Smooth muscle cell (in vitro differentiated cells): ENCODE measurements at regions not wholly inside any gene's neighbourhood (a gene's known extent, or its start where the extent isn't known, plus 50 kb on each side); places are given as distances from the start of the nearest gene placed in this dataset.

Experiments used
- DNase-seq: peaks from one replicate; lab custom pipeline; 2025; ENCODE audit not compliant: unreplicated experiment; lab: John Stamatoyannopoulos, UW
- H2AFZ ChIP-seq: fragments of 200-600 bp; sonication (generic); 2 replicates; pipeline ENCODE4 v1.6.0; 2016; ENCODE audit warnings: antibody characterized with exemption, low read depth, mild to moderate bottlenecking
- H3F3A ChIP-seq: fragments of 200-600 bp; sonication (generic); 2 replicates; pipeline ENCODE4 v1.6.0; 2017; ENCODE audit warnings: antibody characterized with exemption, low read depth
- H3K27ac ChIP-seq: fragments of 200-600 bp; sonication (generic); 2 replicates; pipeline ENCODE4 v1.5.1; 2016; ENCODE audit warnings: low read depth, mild to moderate bottlenecking
- H3K27me3 ChIP-seq: fragments of 200-600 bp; sonication (generic); 2 replicates; pipeline ENCODE4 v1.6.1; 2016; ENCODE audit warnings: low read depth, mild to moderate bottlenecking
- H3K36me3 ChIP-seq: fragments of 200-600 bp; sonication (generic); 2 replicates; pipeline ENCODE4 v1.5.1; 2016; ENCODE audit warnings: low read depth
- H3K4me1 ChIP-seq: fragments of 200-600 bp; sonication (generic); 2 replicates; pipeline ENCODE4 v1.5.1; 2016; ENCODE audit warnings: low read depth
- H3K4me2 ChIP-seq: fragments of 200-600 bp; sonication (generic); 2 replicates; pipeline ENCODE4 v1.6.0; 2016; ENCODE audit warnings: mild to moderate bottlenecking
- H3K4me3 ChIP-seq: fragments of 200-600 bp; sonication (generic); 2 replicates; pipeline ENCODE4 v1.5.1; 2016; ENCODE audit warnings: mild to moderate bottlenecking
- H3K79me2 ChIP-seq: fragments of 200-600 bp; sonication (generic); 2 replicates; pipeline ENCODE4 v1.6.0; 2016; ENCODE audit warnings: low read depth, mild to moderate bottlenecking
- H3K9ac ChIP-seq: fragments of 200-600 bp; sonication (generic); 2 replicates; pipeline ENCODE4 v1.6.0; 2016; ENCODE audit warnings: low read depth
- H3K9me3 ChIP-seq: fragments of 200-600 bp; sonication (generic); replicated peaks from 2 replicates; pipeline ENCODE4 v1.5.1; 2016; ENCODE audit warnings: low read depth
- H4K20me1 ChIP-seq: fragments of 200-600 bp; sonication (generic); 2 replicates; pipeline ENCODE4 v1.6.0; 2016; ENCODE audit warnings: low read depth
- WGBS: methylation state at CpG from one replicate; pipeline ENCODE4 v1.1.7; 2016; ENCODE audit warnings: low lambda C conversion rate; 5-methylcytosine and 5-hydroxymethylcytosine counted together
- TF ChIP-seq, protein P1 (sequence below): fragments of 200-600 bp; sonication (generic); IDR thresholded peaks from 2 replicates; pipeline ENCODE4 v1.5.1; 2017; ENCODE audit warnings: borderline replicate concordance, mild to moderate bottlenecking, antibody characterized with exemption; ENCODE audit not compliant: insufficient read depth, poor library complexity, severe bottlenecking

DNA sequence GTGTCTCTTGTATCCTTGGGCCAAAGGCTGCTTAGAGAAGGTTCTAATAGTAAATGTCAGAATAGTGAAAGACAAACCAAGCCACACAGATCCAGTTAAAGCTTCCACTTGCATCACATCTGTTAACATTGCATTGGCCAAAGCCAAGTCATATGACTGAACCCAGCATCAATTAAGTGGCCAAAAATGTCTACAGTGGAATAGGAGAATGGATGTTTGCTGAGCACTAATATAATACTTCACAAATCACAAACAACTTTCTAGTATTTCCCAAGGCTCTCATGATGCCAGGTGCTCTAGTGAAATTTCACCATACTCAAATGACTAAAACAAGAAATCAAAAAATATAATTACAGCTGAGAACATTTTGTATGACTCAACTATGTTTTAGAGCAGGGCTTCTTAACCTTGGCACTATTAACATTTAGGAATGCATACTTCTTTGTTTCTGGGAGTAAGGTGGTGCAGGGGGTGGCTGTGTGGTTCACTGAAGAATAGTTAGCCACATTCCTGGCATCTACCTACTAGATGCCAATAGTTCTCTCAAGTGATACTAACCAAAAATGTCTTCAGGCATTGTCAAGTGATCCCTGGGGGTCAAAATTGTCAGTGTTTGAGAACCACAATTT lies 148.0 kb upstream of the SPTLC3 start:
- no peak for DNase-seq
- H3K27me3 ChIP-seq, result no peaks in the 10 kb centered on the region
- H2AFZ ChIP-seq, result no peak overlapping the region
- no peak overlapping the region for H3K27ac ChIP-seq
- no peak overlapping the region for H3K4me3 ChIP-seq
- H4K20me1 ChIP-seq, result no peaks in the 10 kb centered on the region
- no peaks in the 10 kb centered on the region for H3K4me1 ChIP-seq
- H3F3A ChIP-seq, result no peaks in the 10 kb centered on the region
- H3K9ac ChIP-seq, result no peak overlapping the region
- no peaks in the 10 kb centered on the region for H3K79me2 ChIP-seq
- H3K9me3 ChIP-seq, result no peaks in the 10 kb centered on the region
- TF ChIP-seq, protein P1, sequence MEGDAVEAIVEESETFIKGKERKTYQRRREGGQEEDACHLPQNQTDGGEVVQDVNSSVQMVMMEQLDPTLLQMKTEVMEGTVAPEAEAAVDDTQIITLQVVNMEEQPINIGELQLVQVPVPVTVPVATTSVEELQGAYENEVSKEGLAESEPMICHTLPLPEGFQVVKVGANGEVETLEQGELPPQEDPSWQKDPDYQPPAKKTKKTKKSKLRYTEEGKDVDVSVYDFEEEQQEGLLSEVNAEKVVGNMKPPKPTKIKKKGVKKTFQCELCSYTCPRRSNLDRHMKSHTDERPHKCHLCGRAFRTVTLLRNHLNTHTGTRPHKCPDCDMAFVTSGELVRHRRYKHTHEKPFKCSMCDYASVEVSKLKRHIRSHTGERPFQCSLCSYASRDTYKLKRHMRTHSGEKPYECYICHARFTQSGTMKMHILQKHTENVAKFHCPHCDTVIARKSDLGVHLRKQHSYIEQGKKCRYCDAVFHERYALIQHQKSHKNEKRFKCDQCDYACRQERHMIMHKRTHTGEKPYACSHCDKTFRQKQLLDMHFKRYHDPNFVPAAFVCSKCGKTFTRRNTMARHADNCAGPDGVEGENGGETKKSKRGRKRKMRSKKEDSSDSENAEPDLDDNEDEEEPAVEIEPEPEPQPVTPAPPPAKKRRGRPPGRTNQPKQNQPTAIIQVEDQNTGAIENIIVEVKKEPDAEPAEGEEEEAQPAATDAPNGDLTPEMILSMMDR, result no peak
- no peaks in the 10 kb centered on the region for H3K36me3 ChIP-seq
- no peak overlapping the region for H3K4me2 ChIP-seq

DNA sequence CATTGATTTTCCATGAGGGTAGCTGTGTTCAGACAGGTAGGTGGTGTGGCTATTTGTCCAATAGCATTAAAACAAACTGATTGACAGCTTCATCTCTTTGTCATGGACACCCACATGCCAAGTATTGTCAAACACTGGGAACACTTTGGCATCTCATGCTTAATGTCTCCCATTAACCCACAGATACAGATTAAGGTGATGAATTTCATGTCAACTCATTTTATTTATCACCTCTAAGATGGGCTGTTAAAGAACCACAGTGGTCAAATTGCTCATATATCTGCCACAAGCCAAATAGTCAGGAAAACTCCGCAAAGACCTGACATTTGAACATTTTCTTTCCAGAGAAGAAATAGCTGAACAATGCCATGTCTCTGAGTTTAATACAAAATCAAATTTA lies 139.1 kb upstream of the SPTLC3 start:
- no peak overlapping the region for H3K27ac ChIP-seq
- no peaks in the 10 kb centered on the region for H4K20me1 ChIP-seq
- H3K79me2 ChIP-seq, result no peaks in the 10 kb centered on the region
- TF ChIP-seq, protein P1, result no peak
- no peak overlapping the region for H2AFZ ChIP-seq
- H3K9ac ChIP-seq, result no peak overlapping the region
- DNase-seq, result no peak
- H3F3A ChIP-seq, result no peaks in the 10 kb centered on the region
- H3K9me3 ChIP-seq, result no peaks in the 10 kb centered on the region
- no peak overlapping the region for H3K4me2 ChIP-seq
- H3K27me3 ChIP-seq, result no peaks in the 10 kb centered on the region
- no peak overlapping the region for H3K4me3 ChIP-seq
- H3K36me3 ChIP-seq, result no peaks in the 10 kb centered on the region
- H3K4me1 ChIP-seq, result no peaks in the 10 kb centered on the region
- 95% methylated on average over 1 of the region's 1 CpG for WGBS

GRCh38 chr20:12870588-12870987 lies 138.2 kb upstream of the SPTLC3 start:
- Histone ChIP-seq H2AFZ (no peak overlapping the region), H3K36me3 (no peaks in the 10 kb centered on the region), H3K9me3 (no peaks in the 10 kb centered on the region), H4K20me1 (no peaks in the 10 kb centered on the region), H3K27ac (no peak overlapping the region), H3K4me3 (no peak overlapping the region), H3K27me3 (no peaks in the 10 kb centered on the region), H3K9ac (no peak overlapping the region), H3F3A (no peaks in the 10 kb centered on the region), H3K4me2 (no peak overlapping the region), H3K4me1 (no peaks in the 10 kb centered on the region), H3K79me2 (no peaks in the 10 kb centered on the region)
- TF ChIP-seq, protein P1, result no peak
- no peak for DNase-seq
- WGBS, result 93% methylated on average over 2 of the region's 2 CpGs

- no peaks in the 10 kb centered on the region for H4K20me1 ChIP-seq
- H3K27me3 ChIP-seq, result no peaks in the 10 kb centered on the region
- no peaks in the 10 kb centered on the region for H3K79me2 ChIP-seq
- H3K27ac ChIP-seq, result no peak overlapping the region
- H3K4me3 ChIP-seq, result no peak overlapping the region
- no peaks in the 10 kb centered on the region for H3K4me1 ChIP-seq
- TF ChIP-seq, protein P1, result no peak
- no peaks in the 10 kb centered on the region for H3K9me3 ChIP-seq
- no peak for DNase-seq
- H3F3A ChIP-seq, result no peaks in the 10 kb centered on the region
- H3K36me3 ChIP-seq, result no peaks in the 10 kb centered on the region
- no peak overlapping the region for H3K9ac ChIP-seq
- WGBS, result 89% methylated on average over 4 of the region's 4 CpGs
- H2AFZ ChIP-seq, result no peak overlapping the region
- H3K4me2 ChIP-seq, result no peak overlapping the region
Observed at GRCh38 chr20:12874933-12875332, 133.8 kb upstream of the SPTLC3 start.
